ENCODE measurements at regions not wholly inside any gene's neighbourhood (a gene's known extent, or its start where the extent isn't known, plus 50 kb on each side); places are given as distances from the start of the nearest gene placed in this dataset.
"Not testable (repeated sequence)": the region's sequence is repeated elsewhere in the genome, so short reads cannot be mapped to it uniquely, and the experiment has no call there.

GRCh38 chr11:82533628-82534327 is 199.9 kb downstream of the FAM181B start:
- DNase-seq (ENCODE audit: low read depth): no peak

- DNase-seq (ENCODE audit: low read depth): no peak
These were observed 203.7 kb downstream of the FAM181B start for GRCh38 chr11:82529936-82530335.

- DNase-seq (ENCODE audit: low read depth): no peak
These were observed 206.5 kb downstream of the FAM181B start for GRCh38 chr11:82527081-82527584.

- no peak for DNase-seq (ENCODE audit: low read depth)
These were observed 210.5 kb downstream of the FAM181B start for GRCh38 chr11:82523141-82523540.

GRCh38 chr11:82521427-82521826 is 212.2 kb downstream of the FAM181B start:
- peak; percentile 11 for DNase-seq (ENCODE audit: low read depth)

GRCh38 chr11:82507288-82507687 is 226.4 kb downstream of the FAM181B start:
- DNase-seq (ENCODE audit: low read depth): no peak

GRCh38 chr11:82505379-82505778 is 228.3 kb downstream of the FAM181B start:
- DNase-seq (ENCODE audit: low read depth): no peak

GRCh38 chr11:82501174-82501573 is 232.5 kb downstream of the FAM181B start:
- not testable (repeated sequence) for DNase-seq (ENCODE audit: low read depth)

GRCh38 chr11:82494988-82495432 is 238.7 kb downstream of the FAM181B start:
- DNase-seq (ENCODE audit: low read depth): no peak

- no peak for DNase-seq (ENCODE audit: low read depth)
These were observed 258.8 kb downstream of the FAM181B start for GRCh38 chr11:82474876-82475275.

- DNase-seq (ENCODE audit: low read depth): no peak
These were observed 268.2 kb downstream of the FAM181B start for GRCh38 chr11:82465481-82465880.

GRCh38 chr11:82462608-82463242 is 270.9 kb downstream of the FAM181B start:
- no peak for DNase-seq (ENCODE audit: low read depth)

GRCh38 chr11:82458761-82459160 is 274.9 kb downstream of the FAM181B start:
- no peak for DNase-seq (ENCODE audit: low read depth)

- DNase-seq (ENCODE audit: low read depth): no peak
These were observed 275.5 kb downstream of the FAM181B start for GRCh38 chr11:82458147-82458546.

- no peak for DNase-seq (ENCODE audit: low read depth)
These were observed 282.7 kb downstream of the FAM181B start for GRCh38 chr11:82450996-82451395.

GRCh38 chr11:82406611-82407010 is 327.1 kb downstream of the FAM181B start:
- DNase-seq (ENCODE audit: low read depth): no peak

GRCh38 chr11:82405421-82405820 is 328.2 kb downstream of the FAM181B start:
- DNase-seq (ENCODE audit: low read depth): no peak

- no peak for DNase-seq (ENCODE audit: low read depth)
These were observed 328.7 kb downstream of the FAM181B start for GRCh38 chr11:82404981-82405380.

GRCh38 chr11:82403640-82404305 is 329.9 kb downstream of the FAM181B start:
- DNase-seq (ENCODE audit: low read depth): no peak

- no peak for DNase-seq (ENCODE audit: low read depth)
These were observed 335.3 kb downstream of the FAM181B start for GRCh38 chr11:82398300-82398815.

- not testable (repeated sequence) for DNase-seq (ENCODE audit: low read depth)
These were observed 337.0 kb downstream of the FAM181B start for GRCh38 chr11:82396639-82397038.

GRCh38 chr11:82384308-82384707 is 349.4 kb downstream of the FAM181B start:
- no peak for DNase-seq (ENCODE audit: low read depth)
